K562 (cell line): ENCODE measurements at regions not wholly inside any gene's neighbourhood (a gene's known extent, or its start where the extent isn't known, plus 50 kb on each side); places are given as distances from the start of the nearest gene placed in this dataset.
"Not testable (repeated sequence)": the region's sequence is repeated elsewhere in the genome, so short reads cannot be mapped to it uniquely, and the experiment has no call there.

Source experiments
- DNMT1 ChIP-seq: fragments of 450-650 bp; IDR thresholded peaks from 2 replicates; pipeline ENCODE4 v1.6.1; 2016; ENCODE audit warnings: antibody characterized with exemption, mild to moderate bottlenecking
- PHB2 ChIP-seq: fragments of 450-650 bp; IDR thresholded peaks from 2 replicates; pipeline ENCODE4 v1.6.1; 2017; ENCODE audit warnings: low read depth

- TF ChIP-seq PHB2, DNMT1: not testable (repeated sequence)
These were observed 89.3 kb upstream of the IKBKE start for GRCh38 chr1:206380791-206381610.
